Thyroid gland (tissue), 4 donors: ENCODE measurements at regions not wholly inside any gene's neighbourhood (a gene's known extent, or its start where the extent isn't known, plus 50 kb on each side); places are given as distances from the start of the nearest gene placed in this dataset.

Experiments used
- DNase-seq, 2 donors: peaks; one replicate each; pipeline ENCODE4 v3.0.0-alpha.2; 2019
- H3K27ac ChIP-seq, 3 donors: fragments of 200-600 bp; sonication (generic); 1 replicate in 2 of 3; 2 replicates in 1 of 3; pipeline ENCODE4 v1.5.1; 2016 to 2019; ENCODE audit warnings: mild to moderate bottlenecking in 1 of 3, moderate library complexity in 1 of 3
- H3K27me3 ChIP-seq: fragments of 200-600 bp; sonication (generic); one replicate; pipeline ENCODE4 v1.5.1; 2019
- H3K36me3 ChIP-seq, 2 donors: fragments of 200-600 bp; sonication (generic); one replicate each; pipeline ENCODE4 v1.5.1; 2016 to 2019
- H3K4me1 ChIP-seq, 2 donors: fragments of 200-600 bp; sonication (generic); one replicate each; pipeline ENCODE4 v1.5.1; 2017 to 2019
- H3K4me3 ChIP-seq, 3 donors: fragments of 200-600 bp; sonication (generic); replicated peaks in 1 of 3; 1 replicate in 2 of 3; 2 replicates in 1 of 3; pipeline ENCODE4 v1.5.1; 2016; ENCODE audit warnings: mild to moderate bottlenecking in 1 of 3
- H3K9me3 ChIP-seq: fragments of 200-600 bp; sonication (generic); one replicate; pipeline ENCODE4 v1.5.1; 2017
- POLR2A ChIP-seq, 2 donors: fragments of 450-650 bp; IDR thresholded peaks; one replicate each; pipeline ENCODE4 v1.6.1; 2017; ENCODE audit warnings: antibody characterized with exemption in 2 of 2, mild to moderate bottlenecking in 2 of 2, moderate library complexity in 1 of 2
- WGBS, 2 donors: methylation state at CpG; one replicate each; pipeline ENCODE4 v1.1.5; 2017; 5-methylcytosine and 5-hydroxymethylcytosine counted together
- intact Hi-C: fragments of 100-400 bp; cut with DNase I; formaldehyde crosslinking; loops from one replicate; pipeline ENCODE4 v1.15.1; 2023
- TF ChIP-seq, protein P1 (sequence below), 6 experiments: fragments of 200-600 bp in 3 of 6; fragments of 450-650 bp in 3 of 6; sonication (generic) in 3 of 6; IDR thresholded peaks; one replicate each; pipeline ENCODE4 v1.5.1; 2016 to 2019; ENCODE audit warnings: antibody characterized with exemption in 6 of 6, mild to moderate bottlenecking in 2 of 6, inconsistent platforms in 1 of 6, moderate library complexity in 1 of 6

DNA sequence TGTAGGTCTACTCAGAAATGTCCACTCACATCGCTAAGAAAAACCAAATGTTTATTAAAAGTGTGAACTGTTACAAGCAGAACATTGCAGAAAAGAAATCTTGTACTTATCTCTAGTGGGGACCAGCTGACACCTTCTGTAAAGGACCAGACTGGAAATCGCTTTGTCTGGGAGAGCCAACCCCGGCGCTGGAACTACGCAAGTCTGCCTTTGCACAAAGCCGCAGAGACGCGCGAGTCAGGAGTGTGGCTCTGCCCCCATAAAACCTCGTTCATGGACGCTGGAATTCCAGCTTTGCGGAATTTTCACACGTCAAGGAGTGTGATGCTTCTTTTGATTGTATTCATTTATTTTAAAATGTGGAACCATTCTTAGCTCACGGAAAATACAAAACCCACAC, 141.9 kb upstream of the SALL3 start:
- WGBS, 2 donors: 90% methylated on average over 14 of the region's 14 CpGs
- no peaks in the 10 kb centered on the region for H3K36me3 ChIP-seq

DNA sequence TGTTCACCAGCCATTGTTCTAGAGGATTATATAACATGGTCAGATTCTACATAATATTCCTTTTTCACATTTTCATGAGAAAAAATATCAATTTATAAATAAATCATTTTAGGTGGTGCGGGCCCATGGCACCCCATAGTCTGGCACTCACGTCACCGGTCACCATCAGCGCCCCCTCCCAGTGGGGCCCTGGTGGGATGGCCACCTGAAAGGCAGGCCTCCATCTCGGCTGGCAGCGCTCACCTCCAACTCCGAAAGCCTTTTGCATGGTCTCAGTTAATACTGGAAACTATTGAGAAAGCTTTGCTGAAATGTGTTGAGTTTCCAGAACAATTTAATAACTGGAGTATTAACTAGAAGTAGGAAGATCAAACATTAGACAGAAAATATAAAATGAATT, 141.4 kb upstream of the SALL3 start:
- WGBS, 2 donors: 87 to 97% methylated on average over 7 of the region's 7 CpGs
- Histone ChIP-seq H3K27me3 (no peaks in the 10 kb centered on the region), H3K4me1 (no peaks in the 10 kb centered on the region), H3K9me3 (no peaks in the 10 kb centered on the region), H3K36me3 (no peaks in the 10 kb centered on the region), H3K27ac (no peak overlapping the region), H3K4me3 (no peak overlapping the region)
- intact Hi-C loops: no loop called here
- TF ChIP-seq, protein P1, sequence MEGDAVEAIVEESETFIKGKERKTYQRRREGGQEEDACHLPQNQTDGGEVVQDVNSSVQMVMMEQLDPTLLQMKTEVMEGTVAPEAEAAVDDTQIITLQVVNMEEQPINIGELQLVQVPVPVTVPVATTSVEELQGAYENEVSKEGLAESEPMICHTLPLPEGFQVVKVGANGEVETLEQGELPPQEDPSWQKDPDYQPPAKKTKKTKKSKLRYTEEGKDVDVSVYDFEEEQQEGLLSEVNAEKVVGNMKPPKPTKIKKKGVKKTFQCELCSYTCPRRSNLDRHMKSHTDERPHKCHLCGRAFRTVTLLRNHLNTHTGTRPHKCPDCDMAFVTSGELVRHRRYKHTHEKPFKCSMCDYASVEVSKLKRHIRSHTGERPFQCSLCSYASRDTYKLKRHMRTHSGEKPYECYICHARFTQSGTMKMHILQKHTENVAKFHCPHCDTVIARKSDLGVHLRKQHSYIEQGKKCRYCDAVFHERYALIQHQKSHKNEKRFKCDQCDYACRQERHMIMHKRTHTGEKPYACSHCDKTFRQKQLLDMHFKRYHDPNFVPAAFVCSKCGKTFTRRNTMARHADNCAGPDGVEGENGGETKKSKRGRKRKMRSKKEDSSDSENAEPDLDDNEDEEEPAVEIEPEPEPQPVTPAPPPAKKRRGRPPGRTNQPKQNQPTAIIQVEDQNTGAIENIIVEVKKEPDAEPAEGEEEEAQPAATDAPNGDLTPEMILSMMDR (IDR thresholded peaks at IDR 0.05): no peak
- TF ChIP-seq POLR2A (IDR thresholded peaks at IDR 0.05): no peak
- DNase-seq: no peak

More for the DNA sequence above, 141.9 kb upstream of the SALL3 start:
- H3K4me1 ChIP-seq: no peaks in the 10 kb centered on the region
- no peak overlapping the region for H3K27ac ChIP-seq
- no peak for DNase-seq
- no peak for TF ChIP-seq POLR2A (IDR thresholded peaks at IDR 0.05)
- TF ChIP-seq, protein P1 (IDR thresholded peaks at IDR 0.05): no peak
- intact Hi-C loops: no loop called here
- no peaks in the 10 kb centered on the region for H3K9me3 ChIP-seq
- H3K27me3 ChIP-seq: no peaks in the 10 kb centered on the region
- no peak overlapping the region for H3K4me3 ChIP-seq

DNA sequence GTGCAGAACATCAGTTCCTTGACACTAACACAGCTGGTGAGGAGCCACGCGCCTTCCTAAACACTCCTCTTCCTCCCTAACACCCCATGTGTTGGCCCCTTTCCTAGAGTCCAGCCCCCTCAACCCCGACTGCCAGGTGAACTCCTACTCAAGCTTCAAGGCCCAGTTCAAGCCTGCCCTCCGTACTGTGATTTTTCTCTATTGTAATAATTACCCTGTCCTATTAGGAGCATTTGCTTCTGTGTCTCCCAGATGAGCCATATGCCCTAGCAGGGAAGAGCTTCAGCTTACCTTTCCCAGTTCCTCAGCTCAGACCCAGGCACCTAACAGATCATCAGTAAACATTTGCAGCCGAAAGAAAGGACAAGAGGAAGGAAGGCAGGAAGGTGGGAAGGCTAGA, 130.6 kb upstream of the SALL3 start:
- TF ChIP-seq, protein P1 (IDR thresholded peaks at IDR 0.05): no peak
- no peak for TF ChIP-seq POLR2A (IDR thresholded peaks at IDR 0.05)
- Histone ChIP-seq H3K4me3 (no peak overlapping the region), H3K9me3 (no peaks in the 10 kb centered on the region), H3K36me3 (no peaks in the 10 kb centered on the region), H3K27ac (no peak overlapping the region), H3K27me3 (no peaks in the 10 kb centered on the region), H3K4me1 (no peaks in the 10 kb centered on the region)
- no peak for DNase-seq
- 84 to 86% methylated on average over 5 of the region's 5 CpGs for WGBS, 2 donors
- intact Hi-C loops: no loop called here

DNA sequence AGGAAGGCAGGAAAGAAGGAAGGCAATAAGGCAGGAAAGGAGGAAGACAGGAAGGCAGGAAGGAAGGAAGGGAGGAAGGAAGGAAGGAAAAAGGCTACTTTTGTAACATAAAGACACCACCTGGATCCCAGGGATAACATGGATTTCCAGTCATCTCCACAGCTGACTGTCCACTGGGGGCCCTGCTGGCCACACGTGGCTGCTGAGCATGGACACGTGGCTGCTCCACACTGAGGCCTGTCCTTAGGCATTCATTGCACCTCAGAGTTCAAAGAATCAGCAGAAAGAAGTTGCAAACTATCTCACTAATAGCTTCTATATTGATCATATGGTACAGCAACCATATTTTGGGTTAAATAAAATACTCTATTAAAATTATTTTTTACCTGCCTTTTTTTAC, 130.2 kb upstream of the SALL3 start:
- Histone ChIP-seq H3K9me3 (no peaks in the 10 kb centered on the region), H3K27me3 (no peaks in the 10 kb centered on the region), H3K4me1 (no peaks in the 10 kb centered on the region), H3K36me3 (no peaks in the 10 kb centered on the region), H3K4me3 (no peak overlapping the region), H3K27ac (no peak overlapping the region)
- 78 to 80% methylated on average over 2 of the region's 2 CpGs for WGBS, 2 donors
- TF ChIP-seq, protein P1 (IDR thresholded peaks at IDR 0.05): no peak
- no peak for TF ChIP-seq POLR2A (IDR thresholded peaks at IDR 0.05)
- DNase-seq: no peak
- intact Hi-C loops: no loop called here

DNA sequence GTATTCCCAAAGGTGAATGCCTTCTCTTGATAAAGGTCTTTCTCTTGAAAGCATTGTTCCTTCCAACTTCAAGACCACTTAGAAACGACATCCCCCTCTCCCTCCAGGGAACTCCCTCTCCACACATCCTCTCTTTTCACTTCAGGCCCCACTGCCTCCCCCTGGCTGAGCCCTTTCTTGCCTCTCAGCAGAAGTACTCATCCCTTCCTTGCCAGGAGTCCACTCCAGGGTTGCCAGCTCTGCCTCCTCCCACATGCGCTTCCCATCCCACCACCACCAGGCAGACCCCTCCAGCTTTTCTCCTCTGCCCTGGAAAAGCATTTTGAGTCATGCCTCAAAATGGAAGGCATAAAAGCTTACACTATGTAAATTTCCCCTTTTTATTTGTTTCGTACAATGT, 126.3 kb upstream of the SALL3 start:
- Histone ChIP-seq H3K36me3 (no peaks in the 10 kb centered on the region), H3K9me3 (no peaks in the 10 kb centered on the region), H3K27me3 (no peaks in the 10 kb centered on the region), H3K27ac (no peak overlapping the region), H3K4me1 (no peaks in the 10 kb centered on the region), H3K4me3 (no peak overlapping the region)
- intact Hi-C loops: no loop called here
- no peak for DNase-seq
- 65 to 66% methylated on average over 3 of the region's 3 CpGs for WGBS, 2 donors
- no peak for TF ChIP-seq POLR2A (IDR thresholded peaks at IDR 0.05)
- TF ChIP-seq, protein P1 (IDR thresholded peaks at IDR 0.05): no peak
